Thoracic aorta (tissue), 2 donors: ENCODE measurements at regions not wholly inside any gene's neighbourhood (a gene's known extent, or its start where the extent isn't known, plus 50 kb on each side); places are given as distances from the start of the nearest gene placed in this dataset.
"Not testable (repeated sequence)": the region's sequence is repeated elsewhere in the genome, so short reads cannot be mapped to it uniquely, and the experiment has no call there.

Source experiments
- ATAC-seq: fragments of 150-250 bp; one replicate; pipeline ENCODE4 v1.8.0; 2017; ENCODE audit warnings: low read depth; ENCODE audit not compliant: insufficient number of reproducible peaks, low FRiP score
- DNase-seq: peaks from one replicate; pipeline ENCODE4 v3.0.0-alpha.2; 2020; ENCODE audit warnings: low spot score
- H3K27ac ChIP-seq, 2 donors: fragments of 200-600 bp; sonication (generic); 1 replicate in 1 of 2; 2 replicates in 1 of 2; pipeline ENCODE4 v1.5.1; 2016; ENCODE audit warnings: mild to moderate bottlenecking in 2 of 2, moderate library complexity in 2 of 2
- H3K27me3 ChIP-seq: fragments of 200-600 bp; sonication (generic); replicated peaks from 2 replicates; pipeline ENCODE4 v1.6.0; 2016; ENCODE audit warnings: mild to moderate bottlenecking; ENCODE audit not compliant: insufficient read depth
- H3K36me3 ChIP-seq: fragments of 200-600 bp; sonication (generic); one replicate; pipeline ENCODE4 v1.5.1; 2016
- H3K4me1 ChIP-seq, 2 donors: fragments of 200-600 bp; sonication (generic); 1 replicate in 1 of 2; 2 replicates in 1 of 2; pipeline versions ENCODE4 v1.5.1 to v1.6.0; 2016; ENCODE audit warnings: low read depth in 2 of 2, mild to moderate bottlenecking in 1 of 2; ENCODE audit not compliant: control insufficient read depth in 1 of 2
- H3K4me3 ChIP-seq: fragments of 200-600 bp; sonication (generic); 2 replicates; pipeline ENCODE4 v1.5.1; 2016; ENCODE audit warnings: mild to moderate bottlenecking
- H3K9me3 ChIP-seq: fragments of 200-600 bp; sonication (generic); 2 replicates; pipeline ENCODE4 v1.5.1; 2016
- CTCF ChIP-seq: fragments of 200-600 bp; sonication (generic); IDR thresholded peaks from one replicate; pipeline ENCODE4 v1.5.1; 2019; ENCODE audit warnings: antibody characterized with exemption

GRCh38 chr12:124648710-124649384 lies 81.4 kb upstream of the NCOR2 start:
- ATAC-seq, result no peak
- H3K27me3 ChIP-seq, result no peaks in the 10 kb centered on the region

GRCh38 chr12:124647316-124647715 lies 79.9 kb upstream of the NCOR2 start:
- no peak overlapping the region for H3K4me3 ChIP-seq
- no peak overlapping the region for H3K27ac ChIP-seq
- H3K9me3 ChIP-seq, result no peaks in the 10 kb centered on the region
- H3K4me1 ChIP-seq, result peaks cover 6 to 9% of the 10 kb centered on the region in 2 donors
- H3K27me3 ChIP-seq, result no peaks in the 10 kb centered on the region
- DNase-seq (no peak), ATAC-seq (no peak)
- no peaks in the 10 kb centered on the region for H3K36me3 ChIP-seq
- TF ChIP-seq CTCF, result no peak

More at GRCh38 chr12:124648710-124649384, 81.4 kb upstream of the NCOR2 start:
- H3K27ac ChIP-seq, result no peak overlapping the region
- no peaks in the 10 kb centered on the region for H3K36me3 ChIP-seq
- no peaks in the 10 kb centered on the region for H3K9me3 ChIP-seq
- TF ChIP-seq CTCF, result no peak
- no peak overlapping the region for H3K4me3 ChIP-seq
- DNase-seq, result no peak
- peaks cover 11 to 22% of the 10 kb centered on the region in 2 donors for H3K4me1 ChIP-seq

- H3K9me3 ChIP-seq, result no peaks in the 10 kb centered on the region
- DNase-seq (no peak), ATAC-seq (no peak)
- TF ChIP-seq CTCF, result no peak
- H3K4me3 ChIP-seq, result peak overlapping the region; percentile 43
- no peaks in the 10 kb centered on the region for H3K36me3 ChIP-seq
- H3K4me1 ChIP-seq, result peaks cover 2 to 4% of the 10 kb centered on the region in 2 donors
- H3K27me3 ChIP-seq, result no peaks in the 10 kb centered on the region
- H3K27ac ChIP-seq, result no peak overlapping the region
Measured at GRCh38 chr12:124646385-124647230, 79.2 kb upstream of the NCOR2 start.

GRCh38 chr12:124645530-124646244 lies 78.3 kb upstream of the NCOR2 start:
- no peak for TF ChIP-seq CTCF
- Histone ChIP-seq H3K9me3 (no peaks in the 10 kb centered on the region), H3K27ac (no peak overlapping the region), H3K4me1 (peaks cover under 1 to 4% of the 10 kb centered on the region in 2 donors), H3K4me3 (no peak overlapping the region), H3K27me3 (no peaks in the 10 kb centered on the region), H3K36me3 (no peaks in the 10 kb centered on the region)
- no peak for ATAC-seq
- no peak for DNase-seq

- not testable (repeated sequence) for DNase-seq, H3K36me3 ChIP-seq, H3K4me3 ChIP-seq, H3K27me3 ChIP-seq, H3K9me3 ChIP-seq, H3K27ac ChIP-seq, ATAC-seq
- H3K4me1 ChIP-seq, result peaks cover 4 to 18% of the 10 kb centered on the region in 2 donors
Measured at GRCh38 chr12:124643768-124644167, 76.4 kb upstream of the NCOR2 start.
